SK-N-SH (cell line): ENCODE measurements at regions not wholly inside any gene's neighbourhood (a gene's known extent, or its start where the extent isn't known, plus 50 kb on each side); places are given as distances from the start of the nearest gene placed in this dataset.

ENCODE experiments used
- CTCF ChIA-PET: fragments of 300-600, 350-600 bp; formaldehyde crosslinking; extraction: SDS; loops from one replicate; lab custom pipeline; 2021; lab: Yijun Ruan, JAX
- POLR2A ChIA-PET: fragments of 350-600 bp; sonication (Branson Sonifier 250); formaldehyde crosslinking; extraction: SDS; loops from one replicate; lab custom pipeline; 2020; ENCODE audit warnings: antibody characterized with exemption, inconsistent platforms; lab: Yijun Ruan, JAX
- DNase-seq: peaks from one replicate; pipeline ENCODE4 v3.0.0; 2012
- H2AFZ ChIP-seq: fragments of 200-600 bp; sonication (generic); 2 replicates; pipeline ENCODE4 v1.8.1; 2016; ENCODE audit warnings: antibody characterized with exemption, mild to moderate bottlenecking, low read depth
- H3F3A ChIP-seq: fragments of 200-600 bp; sonication (generic); replicated peaks from 2 replicates; pipeline ENCODE3; 2016; ENCODE audit warnings: antibody characterized with exemption, mild to moderate bottlenecking; ENCODE audit not compliant: insufficient read depth
- H3K27ac ChIP-seq, 2 experiments: fragments of 200-500 bp in 1 of 2; fragments of 200-600 bp in 1 of 2; sonication (Bioruptor generic) in 1 of 2; sonication (generic), shearing (Covaris generic) in 1 of 2; 2 replicates each; pipeline versions ENCODE4 v1.5.1 to v1.6.1; 2014 to 2016; ENCODE audit warnings: low read depth in 2 of 2, inconsistent platforms in 1 of 2, low read length in 1 of 2, mild to moderate bottlenecking in 1 of 2, mixed read lengths in 1 of 2
- H3K27me3 ChIP-seq: fragments of 200-600 bp; sonication (generic), shearing (Covaris generic); 2 replicates; pipeline ENCODE4 v1.6.1; 2016; ENCODE audit warnings: mixed run types; ENCODE audit not compliant: insufficient read depth
- H3K36me3 ChIP-seq, 2 experiments: fragments of 200-500 bp in 1 of 2; fragments of 200-600 bp in 1 of 2; sonication (Bioruptor generic) in 1 of 2; sonication (generic) in 1 of 2; replicated peaks in 1 of 2; 2 replicates each; pipeline versions ENCODE3 to v1.5.1; 2014 to 2016; ENCODE audit warnings: low read length in 1 of 2, mild to moderate bottlenecking in 1 of 2; ENCODE audit not compliant: insufficient read depth in 2 of 2, control insufficient read depth in 1 of 2
- H3K4me1 ChIP-seq, 2 experiments: fragments of 200-500 bp in 1 of 2; fragments of 200-600 bp in 1 of 2; sonication (Bioruptor generic) in 1 of 2; sonication (generic), shearing (Covaris generic) in 1 of 2; 2 replicates each; pipeline versions ENCODE4 v1.5.1 to v1.6.1; 2014 to 2016; ENCODE audit warnings: low read depth in 1 of 2, low read length in 1 of 2, mixed run types in 1 of 2; ENCODE audit not compliant: insufficient read depth in 2 of 2, control insufficient read depth in 1 of 2
- H3K4me2 ChIP-seq: fragments of 200-600 bp; sonication (generic), shearing (Covaris generic); 2 replicates; pipeline ENCODE4 v1.6.1; 2017; ENCODE audit warnings: mixed run types
- H3K4me3 ChIP-seq, 2 experiments: fragments of 200-500 bp in 1 of 2; fragments of 200-600 bp in 1 of 2; sonication (Bioruptor generic) in 1 of 2; sonication (generic), shearing (Covaris generic) in 1 of 2; 2 replicates each; pipeline versions ENCODE4 v1.5.1 to v1.8.1; 2014 to 2016; ENCODE audit warnings: low read depth in 2 of 2, inconsistent platforms in 1 of 2, low read length in 1 of 2, mild to moderate bottlenecking in 1 of 2, mixed read lengths in 1 of 2, moderate library complexity in 1 of 2
- H3K79me2 ChIP-seq: fragments of 200-600 bp; sonication (generic); 2 replicates; pipeline ENCODE4 v1.8.1; 2017; ENCODE audit warnings: mild to moderate bottlenecking; ENCODE audit not compliant: insufficient read depth
- H3K9ac ChIP-seq: fragments of 200-600 bp; sonication (generic); 2 replicates; pipeline ENCODE4 v1.6.1; 2017; ENCODE audit warnings: mixed run types
- H3K9me2 ChIP-seq: fragments of 200-600 bp; sonication (generic); 2 replicates; pipeline ENCODE4 v1.6.1; 2017; ENCODE audit warnings: mixed run types
- H3K9me3 ChIP-seq: fragments of 200-600 bp; sonication (generic); 2 replicates; pipeline ENCODE4 v1.6.1; 2017; ENCODE audit warnings: mixed run types, mild to moderate bottlenecking, moderate library complexity
- H4K20me1 ChIP-seq: fragments of 200-600 bp; sonication (generic); 2 replicates; pipeline ENCODE4 v1.6.1; 2017; ENCODE audit warnings: mild to moderate bottlenecking, mixed run types; ENCODE audit not compliant: insufficient read depth
- ELF1 ChIP-seq: IDR thresholded peaks from 2 replicates; pipeline ENCODE4 v1.4.0; 2012
- EZH2phosphoT487 ChIP-seq: fragments of 200-600 bp; sonication (generic); IDR thresholded peaks from 2 replicates; pipeline ENCODE4 v1.6.1; 2017; ENCODE audit warnings: low read depth, mixed run types, mild to moderate bottlenecking, antibody characterized with exemption, moderate library complexity, borderline replicate concordance
- FOXM1 ChIP-seq: IDR thresholded peaks from 2 replicates; pipeline ENCODE4 v1.4.0; 2012; ENCODE audit warnings: low read depth, mild to moderate bottlenecking
- GABPA ChIP-seq: IDR thresholded peaks from 2 replicates; pipeline ENCODE4 v1.4.0; 2012; ENCODE audit warnings: low read depth, mild to moderate bottlenecking
- MAX ChIP-seq: IDR thresholded peaks from 2 replicates; pipeline ENCODE4 v1.4.0; 2012; ENCODE audit warnings: low read depth
- MEF2A ChIP-seq: IDR thresholded peaks from 2 replicates; pipeline ENCODE4 v1.4.0; 2012; ENCODE audit warnings: low read depth, borderline replicate concordance
- NRF1 ChIP-seq: IDR thresholded peaks from 2 replicates; pipeline ENCODE4 v1.6.1; 2012; ENCODE audit warnings: low read depth, mild to moderate bottlenecking, low read length
- PBX3 ChIP-seq: IDR thresholded peaks from 2 replicates; pipeline ENCODE4; 2012
- POLR2AphosphoS5 ChIP-seq: IDR thresholded peaks from 2 replicates; pipeline ENCODE4 v1.6.1; 2012; ENCODE audit warnings: low read depth, low read length
- RCOR1 ChIP-seq: fragments of 150-350 bp; IDR thresholded peaks from 2 replicates; pipeline ENCODE4 v1.6.1; 2017; ENCODE audit warnings: antibody characterized with exemption, low read length
- REST ChIP-seq: IDR thresholded peaks from 2 replicates; pipeline ENCODE4 v1.6.1; 2012; ENCODE audit warnings: mild to moderate bottlenecking, low read depth, low read length, moderate library complexity
- RFX5 ChIP-seq: IDR thresholded peaks from 2 replicates; pipeline ENCODE4 v1.6.1; 2012; ENCODE audit warnings: mild to moderate bottlenecking, improper control_type of control experiment, low read length
- RXRA ChIP-seq: IDR thresholded peaks from 2 replicates; pipeline ENCODE4 v1.4.0; 2012; ENCODE audit warnings: low read depth, mild to moderate bottlenecking, borderline replicate concordance
- SIN3A ChIP-seq: IDR thresholded peaks from 2 replicates; pipeline ENCODE4 v1.6.1; 2012; ENCODE audit warnings: low read depth, mild to moderate bottlenecking, low read length, moderate library complexity, borderline replicate concordance
- SMC3 ChIP-seq: IDR thresholded peaks from 2 replicates; pipeline ENCODE4 v1.6.1; 2012; ENCODE audit warnings: low read depth, low read length, improper control_type of control experiment
- TAF1 ChIP-seq: IDR thresholded peaks from 2 replicates; pipeline ENCODE4 v1.6.1; 2012; ENCODE audit warnings: low read depth, mild to moderate bottlenecking, low read length, moderate library complexity, borderline replicate concordance
- TCF12 ChIP-seq: IDR thresholded peaks from 2 replicates; pipeline ENCODE4 v1.4.0; 2012
- TEAD4 ChIP-seq: IDR thresholded peaks from 2 replicates; pipeline ENCODE4 v1.4.0; 2012; ENCODE audit warnings: mild to moderate bottlenecking, borderline replicate concordance; ENCODE audit not compliant: insufficient read depth
- USF1 ChIP-seq: IDR thresholded peaks from 2 replicates; pipeline ENCODE4 v1.4.0; 2012; ENCODE audit warnings: low read depth, borderline replicate concordance
- USF2 ChIP-seq: fragments of 150-350 bp; IDR thresholded peaks from 2 replicates; pipeline ENCODE4 v1.6.1; 2017; ENCODE audit warnings: antibody characterized with exemption, low read length, low read depth, borderline replicate concordance
- YY1 ChIP-seq: IDR thresholded peaks from 2 replicates; pipeline ENCODE4 v1.4.0; 2012; ENCODE audit warnings: low read depth, mild to moderate bottlenecking
- WGBS: methylation state at CpG from one replicate; pipeline ENCODE4 v1.1.6; 2017; ENCODE audit warnings: low lambda C conversion rate; 5-methylcytosine and 5-hydroxymethylcytosine counted together

GRCh38 chr1:204809488-204809887 is 61.2 kb upstream of the NFASC start:
- H2AFZ ChIP-seq: no peak overlapping the region
- no peak overlapping the region for H3K27ac ChIP-seq
- no peaks in the 10 kb centered on the region for H3K9me3 ChIP-seq
- WGBS: 56% methylated on average over 1 of the region's 1 CpG
- no peak overlapping the region for H3K4me2 ChIP-seq
- no peak for DNase-seq
- H3F3A ChIP-seq: peaks cover 4% of the 10 kb centered on the region
- H3K36me3 ChIP-seq: no peaks in the 10 kb centered on the region
- H3K27me3 ChIP-seq: peaks cover 10% of the 10 kb centered on the region; the same call in 1 of the 2 replicates
- no peaks in the 10 kb centered on the region for H3K79me2 ChIP-seq
- peaks cover 0 to 2% of the 10 kb centered on the region in 2 experiments; a peak in 1 of 4 replicates for H3K4me1 ChIP-seq
- no peak overlapping the region for H3K9ac ChIP-seq
- CTCF ChIA-PET: interaction anchor here (1.5 to 17.6 kb wide), 12 partner anchors 9 to 259 kb away, joined by 4 to 568 read pairs (median 78); no protein-coding TSS in a partner anchor
- TF ChIP-seq SIN3A (no peak), RCOR1 (no peak), PBX3 (no peak), USF1 (no peak), GABPA (no peak), MEF2A (no peak), SMC3 (no peak), TAF1 (no peak), EZH2phosphoT487 (no peak), TEAD4 (no peak), ELF1 (no peak), FOXM1 (no peak)
- TF ChIP-seq, all 33 proteins: peak for 0
- H3K4me3 ChIP-seq: no peak overlapping the region
- POLR2A ChIA-PET: no interaction called here
- H3K9me2 ChIP-seq: no peaks in the 10 kb centered on the region
- no peaks in the 10 kb centered on the region for H4K20me1 ChIP-seq

- Histone ChIP-seq H3K9me2 (no peaks in the 10 kb centered on the region), H3K9ac (no peak overlapping the region), H3K4me3 (no peak overlapping the region), H3F3A (peaks cover 3% of the 10 kb centered on the region), H3K27ac (no peak overlapping the region), H2AFZ (no peak overlapping the region), H3K79me2 (no peaks in the 10 kb centered on the region), H3K4me2 (no peak overlapping the region), H3K9me3 (no peaks in the 10 kb centered on the region), H4K20me1 (no peaks in the 10 kb centered on the region), H3K36me3 (no peaks in the 10 kb centered on the region), H3K4me1 (no peaks in the 10 kb centered on the region), H3K27me3 (peaks cover 26% of the 10 kb centered on the region)
- 30% methylated on average over 1 of the region's 1 CpG for WGBS
- ChIA-PET POLR2A (no interaction called here), CTCF (interaction anchor here (0.9 to 17.6 kb wide), 9 partner anchors 12 to 250 kb away, joined by 3 to 568 read pairs (median 10); no protein-coding TSS in a partner anchor)
- no peak for DNase-seq
- TF ChIP-seq RFX5: no peak
- TF ChIP-seq PBX3: no peak
- no peak for TF ChIP-seq REST
- TF ChIP-seq ELF1: no peak
- no peak for TF ChIP-seq TCF12
- no peak for TF ChIP-seq RXRA
- TF ChIP-seq POLR2AphosphoS5: no peak
- no peak for TF ChIP-seq USF2
- TF ChIP-seq YY1: no peak
- TF ChIP-seq NRF1: no peak
- no peak for TF ChIP-seq GABPA
- no peak for TF ChIP-seq MAX
- no peak for TF ChIP-seq SMC3
Measured at GRCh38 chr1:204812842-204813241, 57.8 kb upstream of the NFASC start.
